HG03354 (cell line): ENCODE measurements at regions not wholly inside any gene's neighbourhood (a gene's known extent, or its start where the extent isn't known, plus 50 kb on each side); places are given as distances from the start of the nearest gene placed in this dataset.

ENCODE experiments used
- ATAC-seq: cut with Tn5 transposase; IDR thresholded peaks from one replicate; pipeline ENCODE4 v1.9.1; 2021; ENCODE audit warnings: mild to moderate bottlenecking; ENCODE audit not compliant: unreplicated experiment, poor library complexity, severe bottlenecking

DNA sequence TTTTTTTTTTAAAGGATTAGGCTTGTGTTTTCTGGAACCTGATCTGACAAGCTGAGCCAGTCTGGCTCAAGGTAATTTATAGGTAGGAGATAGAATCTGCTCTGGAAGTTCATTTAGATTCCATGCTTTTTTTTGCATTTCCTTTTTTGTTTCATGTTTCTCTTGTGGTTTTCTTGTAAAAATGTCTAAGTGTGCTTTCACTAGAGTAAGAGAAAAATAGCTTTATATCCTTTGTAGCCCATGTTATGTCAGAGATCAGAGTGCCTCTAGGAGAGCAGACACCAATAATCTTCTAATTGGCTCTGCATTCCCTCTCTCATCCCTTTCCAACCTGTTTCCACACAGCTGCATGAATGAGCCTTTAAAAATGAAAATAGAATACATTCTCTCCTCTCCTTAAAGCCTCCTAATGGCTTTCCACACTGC lies 389.8 kb upstream of the KCNMB2 start:
- no peak for ATAC-seq

DNA sequence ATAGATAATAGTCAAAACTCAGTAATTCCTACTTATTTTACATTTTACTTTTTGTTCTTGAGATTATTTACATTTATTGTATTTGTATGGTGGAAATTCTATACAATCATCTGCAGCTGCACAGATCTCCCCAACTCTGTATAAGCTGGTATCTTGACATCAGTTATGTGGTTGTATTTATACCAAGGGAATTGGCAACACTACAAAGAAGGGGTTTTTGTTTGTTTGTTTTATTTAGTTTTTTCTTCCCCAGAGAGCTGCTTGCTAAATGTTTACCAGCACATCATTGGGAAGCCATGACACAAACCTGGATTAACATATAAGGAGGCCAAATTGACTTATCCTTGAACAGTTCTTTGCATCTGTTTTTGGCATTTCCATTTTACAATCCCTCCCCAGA lies 389.2 kb upstream of the KCNMB2 start:
- ATAC-seq = no peak

DNA sequence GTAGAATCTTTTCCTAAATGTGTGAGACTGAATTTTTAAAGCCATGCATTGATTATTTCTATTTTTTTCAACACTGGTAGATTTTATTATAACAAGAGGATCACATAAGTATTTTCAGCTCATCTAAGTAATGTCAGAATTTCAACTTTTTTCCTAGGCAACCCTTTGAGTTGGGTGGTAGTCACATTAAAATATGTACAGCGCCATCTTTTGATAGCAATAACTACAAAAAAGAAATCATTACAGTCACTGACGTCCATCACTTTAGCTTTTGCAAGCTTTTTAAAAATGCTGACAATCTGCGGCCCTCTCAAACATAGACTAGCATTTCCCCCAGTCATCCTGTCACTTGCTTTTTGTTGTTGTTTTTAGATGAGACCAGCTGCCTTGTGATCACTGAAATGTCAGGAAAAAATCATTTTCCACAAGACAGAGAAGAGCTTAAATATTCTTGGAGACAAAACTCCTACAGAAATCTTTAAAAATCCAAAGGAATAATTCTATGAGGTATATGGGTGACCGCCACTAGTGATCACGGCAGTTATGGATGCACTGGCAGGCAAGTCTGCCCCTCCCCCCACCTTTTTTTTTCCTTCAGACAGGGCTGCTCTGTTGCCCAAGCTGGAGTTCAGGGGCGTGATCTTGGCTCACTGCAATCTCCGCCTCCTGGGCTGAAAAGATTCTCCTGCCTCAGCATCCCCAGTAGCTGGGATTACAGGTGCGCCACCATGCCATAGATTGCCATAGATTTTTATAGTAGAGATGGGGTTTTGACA lies 384.0 kb upstream of the KCNMB2 start:
- ATAC-seq = no peak

DNA sequence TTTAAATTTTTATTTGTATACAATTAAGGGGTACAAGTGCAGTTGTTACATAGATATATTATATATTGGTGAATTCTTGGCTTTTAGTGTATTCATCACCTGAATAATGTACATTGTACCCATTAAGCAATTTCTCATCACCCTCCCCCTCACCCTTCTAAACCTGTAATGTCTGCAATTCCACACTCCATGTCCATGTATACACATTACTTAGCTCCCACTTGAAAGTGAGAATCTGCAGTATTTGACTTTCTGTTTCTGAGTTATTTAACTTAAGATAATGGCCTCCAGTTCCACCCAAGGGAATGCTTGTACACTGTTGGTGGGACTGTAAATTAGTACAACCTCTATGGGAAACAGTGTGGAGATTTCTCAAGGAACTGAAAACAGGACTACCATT lies 383.2 kb upstream of the KCNMB2 start:
- ATAC-seq = no peak

DNA sequence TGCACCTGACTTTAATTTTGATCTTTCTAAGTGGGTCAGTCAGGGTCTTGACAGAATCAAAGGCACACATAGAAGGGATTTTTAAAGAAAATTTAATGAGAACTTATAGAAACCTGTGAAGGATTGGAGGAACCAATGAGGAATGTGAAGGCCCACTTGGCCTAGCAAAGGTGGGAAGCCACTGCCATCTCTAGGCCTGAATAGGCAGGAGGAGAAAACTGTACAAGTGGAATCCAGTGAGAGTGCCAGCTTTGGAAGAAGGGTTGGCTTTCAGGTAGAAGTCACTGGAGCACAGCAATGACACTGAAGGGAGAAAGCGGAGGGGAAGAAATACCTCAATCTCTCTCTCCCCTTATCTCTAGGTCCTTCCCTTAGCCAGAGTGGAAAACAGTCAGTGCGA lies 380.7 kb upstream of the KCNMB2 start:
- no peak for ATAC-seq

DNA sequence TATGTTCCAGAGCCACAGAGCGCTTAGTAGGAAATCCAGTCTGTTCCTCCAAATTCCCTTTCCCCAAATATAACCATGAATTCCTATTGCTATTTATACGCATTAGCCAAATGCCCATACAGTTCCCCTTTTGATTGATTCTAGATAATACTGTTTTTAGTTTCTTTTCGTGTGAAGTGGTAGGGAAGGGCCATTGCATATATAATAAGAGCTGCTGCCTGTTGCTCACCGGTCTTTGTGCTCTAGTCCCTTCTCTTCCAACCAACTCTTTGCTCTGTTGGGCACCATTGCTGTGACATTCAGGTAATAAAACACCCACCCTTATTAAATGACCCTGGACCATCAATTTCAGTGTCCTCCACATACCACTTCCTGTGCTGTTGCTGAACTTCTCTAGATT lies 379.9 kb upstream of the KCNMB2 start:
- no peak for ATAC-seq

DNA sequence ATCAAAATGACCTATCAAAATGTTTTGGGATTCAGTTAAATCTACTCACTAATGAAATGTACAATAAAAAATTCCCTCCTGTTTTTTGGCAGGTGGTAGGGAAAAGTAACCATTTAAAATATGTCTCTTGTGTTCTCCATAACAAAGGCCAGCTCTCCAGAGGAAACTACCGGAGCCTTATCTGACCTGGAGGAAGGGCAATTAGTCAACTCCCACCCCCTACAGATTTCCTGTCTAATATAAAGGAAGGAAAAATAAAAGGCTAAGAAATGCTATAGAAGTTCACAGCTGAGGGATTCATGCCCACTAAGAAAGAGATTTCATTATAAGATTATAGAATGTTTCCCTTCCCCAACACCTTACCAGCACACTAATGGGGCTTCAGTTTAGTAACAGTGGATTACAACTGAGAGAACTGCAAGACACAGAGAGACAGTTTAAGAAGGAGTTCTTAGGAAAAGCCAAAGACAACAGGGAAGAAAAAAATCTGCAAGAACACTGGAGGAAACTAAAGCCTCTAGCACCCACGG lies 376.5 kb upstream of the KCNMB2 start:
- ATAC-seq = no peak

DNA sequence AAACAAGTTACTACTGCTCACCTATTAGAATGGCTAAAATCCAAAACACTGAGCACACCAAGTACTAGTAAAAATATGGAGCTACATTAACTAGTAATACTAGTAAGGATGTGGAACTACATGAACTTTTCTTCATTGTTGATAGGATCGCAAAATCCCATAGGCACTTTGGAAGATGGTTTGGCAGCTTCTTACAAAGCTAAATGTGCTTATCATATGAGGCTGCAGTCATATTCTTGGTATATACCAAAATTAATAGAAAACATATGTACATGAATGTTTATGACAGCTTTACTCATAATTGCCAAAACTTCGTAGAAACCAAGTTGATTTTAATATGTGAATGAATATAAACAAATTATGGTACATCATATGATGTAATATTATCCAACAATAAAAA lies 366.8 kb upstream of the KCNMB2 start:
- ATAC-seq = no peak

DNA sequence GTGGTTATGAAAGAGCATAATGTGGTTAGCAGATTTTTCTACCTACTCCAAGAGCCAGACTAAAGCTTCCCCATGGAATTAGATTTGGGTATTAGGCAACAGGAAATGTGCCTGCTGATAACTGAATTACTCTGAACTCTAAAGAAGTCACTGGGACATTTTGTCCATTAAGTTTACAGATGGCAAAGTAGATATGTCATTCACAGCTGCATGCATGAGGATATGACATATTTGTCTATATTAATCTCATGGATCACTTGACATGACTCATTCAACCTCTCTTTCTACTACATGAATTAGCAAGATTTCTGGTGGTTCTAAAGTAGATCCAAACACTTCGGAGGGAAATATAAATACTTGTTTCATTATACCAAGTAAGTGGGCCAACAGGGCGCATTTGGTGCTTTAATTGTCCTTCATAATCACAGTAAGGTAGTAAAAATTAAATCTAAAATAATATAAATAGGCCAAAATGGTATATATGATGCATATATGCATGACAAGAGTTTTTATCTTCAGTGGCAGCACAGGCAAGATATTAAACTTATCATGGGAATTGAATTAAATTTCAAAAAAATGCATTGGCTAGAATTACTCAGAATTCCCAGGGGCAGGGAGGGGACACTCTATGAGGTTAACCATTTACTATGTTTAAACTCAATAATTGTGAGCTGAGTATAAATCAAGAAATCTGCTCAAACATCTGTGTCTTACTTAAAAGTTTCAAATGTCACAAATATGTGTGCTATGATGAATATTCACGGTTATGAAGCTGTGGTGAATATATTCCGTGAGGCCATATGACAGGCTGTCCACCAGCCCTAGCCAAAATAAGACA lies 365.3 kb upstream of the KCNMB2 start:
- ATAC-seq = no peak

DNA sequence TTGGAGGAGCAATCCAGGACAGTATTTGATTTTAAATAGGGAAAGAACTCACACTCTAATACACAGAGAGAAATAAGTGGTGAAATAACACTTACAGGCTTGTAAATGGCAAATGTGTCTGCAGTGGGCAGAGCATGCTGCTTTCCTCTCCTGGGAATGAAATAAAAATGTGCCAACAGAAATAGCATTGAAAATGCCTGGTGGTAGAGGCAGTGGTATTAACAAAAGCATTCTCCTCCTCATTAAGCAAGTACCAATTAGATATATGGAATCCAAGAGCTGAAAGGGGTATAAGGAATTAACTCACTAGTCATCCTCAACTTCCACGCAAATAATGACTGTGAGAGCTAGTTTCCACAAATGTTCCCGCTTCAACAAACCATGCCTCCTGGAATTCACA lies 364.1 kb upstream of the KCNMB2 start:
- no peak for ATAC-seq

DNA sequence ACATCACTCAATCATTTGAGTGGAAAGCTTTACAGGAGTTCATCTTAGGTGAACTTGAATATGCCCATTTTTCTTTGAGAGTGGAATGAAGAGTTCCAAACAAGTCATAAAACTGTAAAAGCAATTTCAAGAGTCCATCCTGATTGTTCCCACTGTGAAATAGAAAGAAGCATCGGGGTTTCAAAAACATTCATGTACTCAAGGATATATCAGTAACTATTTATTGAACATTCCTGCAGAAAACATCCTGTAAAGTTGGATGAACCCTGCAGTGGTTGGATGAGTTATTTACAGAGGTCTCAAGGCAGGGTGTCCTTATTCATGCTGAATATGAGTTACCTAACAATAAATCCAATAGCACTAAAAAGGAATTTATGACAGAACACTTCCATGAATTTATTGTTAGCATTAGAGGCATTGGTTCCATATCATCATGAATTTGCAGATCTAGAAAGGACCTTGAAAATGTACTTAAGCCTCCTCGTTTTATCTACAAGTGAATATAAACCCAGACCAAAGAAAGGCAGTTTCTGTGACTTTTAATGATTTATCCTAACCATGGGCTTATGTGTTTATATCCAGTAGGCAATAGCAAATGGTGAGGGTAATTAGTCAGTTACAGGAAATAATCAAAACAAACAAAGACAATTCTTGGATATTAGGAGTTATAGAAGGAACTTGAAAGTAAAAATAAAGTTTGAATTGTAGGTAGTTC lies 361.9 kb upstream of the KCNMB2 start:
- no peak for ATAC-seq

DNA sequence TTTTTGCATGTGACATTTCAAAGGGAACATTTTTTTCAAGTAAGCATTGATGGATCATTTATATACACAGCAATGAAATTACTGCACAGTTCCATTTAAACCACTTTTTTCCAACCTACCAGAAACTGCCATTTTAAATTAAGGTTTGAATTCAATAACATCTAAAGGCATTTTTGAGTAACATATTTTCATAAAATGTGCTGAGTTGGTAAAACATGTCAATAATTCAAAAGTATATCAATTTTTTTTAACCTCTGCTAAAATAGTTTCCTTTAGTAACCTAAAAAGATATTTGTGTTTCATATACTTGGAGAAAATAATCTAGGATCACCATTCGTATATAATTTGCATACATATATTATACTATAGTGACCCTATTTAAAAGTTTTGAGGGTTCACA lies 355.1 kb upstream of the KCNMB2 start:
- no peak for ATAC-seq

DNA sequence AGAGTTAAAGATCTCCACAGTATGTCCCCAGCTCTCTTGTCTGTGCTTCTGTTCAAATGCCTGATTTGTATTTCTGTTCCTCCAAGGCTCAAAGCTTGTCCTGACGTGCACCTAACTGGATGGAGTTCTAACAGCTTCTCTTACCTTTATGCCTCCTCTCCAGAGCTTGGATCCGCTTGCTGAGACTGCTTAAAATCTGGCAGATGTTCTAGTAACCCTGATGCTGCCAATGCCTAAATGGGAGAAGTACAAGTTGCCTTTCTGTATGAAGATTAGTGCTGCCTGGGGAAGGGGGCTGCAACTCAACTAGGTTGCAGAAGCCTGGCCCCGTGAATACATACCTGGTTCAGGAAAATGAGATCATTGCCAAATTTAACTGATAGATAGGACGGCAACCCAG lies 354.5 kb upstream of the KCNMB2 start:
- ATAC-seq = no peak

DNA sequence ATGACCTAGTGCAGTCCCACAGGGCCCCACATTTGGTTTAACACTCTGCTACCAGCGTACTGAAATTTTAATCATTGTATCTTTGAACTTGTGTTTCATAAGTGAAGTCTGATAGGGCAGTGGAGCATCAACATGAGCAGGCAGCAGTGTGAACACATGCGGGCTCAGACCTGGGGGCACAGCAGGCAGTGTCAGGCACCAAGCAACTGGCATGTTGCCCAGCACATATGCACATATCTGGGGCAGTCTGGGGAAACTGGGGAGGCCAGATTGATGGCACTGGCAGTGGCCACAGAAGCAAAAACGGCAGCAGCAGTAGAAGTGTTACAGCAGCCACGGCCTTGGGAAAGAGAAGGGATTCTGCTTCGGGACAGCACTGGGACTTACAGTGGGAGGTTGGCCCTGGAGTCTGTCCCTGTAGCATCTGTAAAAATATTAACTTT lies 353.9 kb upstream of the KCNMB2 start:
- no peak for ATAC-seq

DNA sequence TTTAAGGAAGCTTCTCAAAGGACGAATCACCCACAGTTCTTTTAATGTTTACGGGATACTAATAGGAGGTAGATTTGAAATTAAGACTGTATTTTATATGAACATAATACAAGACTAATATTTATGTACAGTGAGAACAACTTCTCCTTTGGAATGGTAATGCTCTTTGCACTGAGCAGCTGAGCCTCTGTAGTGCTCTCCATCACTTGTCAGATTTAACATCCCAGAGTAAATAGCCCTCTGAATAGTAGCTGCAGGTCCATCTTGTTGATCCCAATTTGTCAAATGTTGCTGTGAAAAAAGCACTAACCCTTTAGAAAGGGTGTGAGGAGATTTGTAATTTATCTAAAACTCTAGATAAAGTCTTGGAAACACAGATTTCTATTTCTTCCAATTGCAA lies 351.4 kb upstream of the KCNMB2 start:
- ATAC-seq = no peak

DNA sequence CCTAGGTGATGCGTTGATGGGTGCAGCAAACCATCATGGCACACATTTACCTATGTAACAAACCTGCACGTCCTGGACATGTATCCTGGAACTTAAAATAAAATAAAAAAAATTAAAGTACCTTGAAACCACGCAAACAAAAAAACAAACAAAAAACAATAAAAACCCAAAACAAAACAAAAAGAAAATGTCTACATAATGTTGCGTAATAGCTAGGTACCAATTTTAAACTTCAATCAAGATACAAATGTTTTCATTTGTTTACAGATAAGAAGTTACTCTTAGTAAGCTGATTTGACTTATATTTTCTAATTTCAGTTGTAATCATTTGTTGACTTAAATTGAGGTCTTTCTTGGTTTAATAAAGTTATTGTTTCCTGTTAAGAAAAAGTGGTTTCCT lies 349.6 kb upstream of the KCNMB2 start:
- ATAC-seq = no peak

DNA sequence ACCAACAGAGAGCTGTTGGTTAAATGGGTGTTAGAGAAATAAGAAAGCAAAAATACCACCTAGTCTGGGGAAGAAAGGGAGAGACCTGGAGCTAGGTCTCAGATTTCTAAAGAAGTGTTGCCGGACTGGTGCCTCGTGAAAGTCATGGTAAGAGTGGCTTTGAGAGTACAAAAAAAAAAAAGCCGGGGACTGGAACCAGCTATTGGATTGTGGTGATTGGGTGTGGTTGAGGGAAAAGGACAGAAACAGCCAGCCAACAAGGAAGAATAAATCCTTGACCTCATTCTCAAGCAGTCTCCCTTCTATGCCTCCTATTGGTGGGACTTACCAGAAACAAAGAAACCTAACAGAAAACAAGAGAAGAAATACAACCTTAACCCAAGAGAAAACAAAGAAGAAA lies 346.4 kb upstream of the KCNMB2 start:
- ATAC-seq = no peak

DNA sequence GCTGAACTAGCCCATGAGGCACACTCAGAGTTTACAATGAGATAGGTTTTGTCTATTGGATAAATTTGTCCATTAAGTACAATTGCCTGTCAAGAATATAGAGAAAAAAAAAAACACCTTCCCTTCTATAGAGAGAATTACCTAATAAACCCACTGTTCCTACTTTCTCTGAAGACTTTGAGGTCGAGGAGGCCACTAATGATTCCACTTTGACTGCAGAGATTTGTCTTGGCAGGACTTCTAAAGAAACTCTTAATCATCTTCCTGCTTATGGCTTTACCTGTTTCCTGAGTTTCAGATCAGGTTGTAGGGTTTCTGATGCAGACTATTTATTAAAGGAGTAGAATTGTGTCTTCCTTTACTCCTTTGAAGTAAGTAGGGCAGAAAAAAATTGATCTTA lies 342.4 kb upstream of the KCNMB2 start:
- ATAC-seq = no peak

DNA sequence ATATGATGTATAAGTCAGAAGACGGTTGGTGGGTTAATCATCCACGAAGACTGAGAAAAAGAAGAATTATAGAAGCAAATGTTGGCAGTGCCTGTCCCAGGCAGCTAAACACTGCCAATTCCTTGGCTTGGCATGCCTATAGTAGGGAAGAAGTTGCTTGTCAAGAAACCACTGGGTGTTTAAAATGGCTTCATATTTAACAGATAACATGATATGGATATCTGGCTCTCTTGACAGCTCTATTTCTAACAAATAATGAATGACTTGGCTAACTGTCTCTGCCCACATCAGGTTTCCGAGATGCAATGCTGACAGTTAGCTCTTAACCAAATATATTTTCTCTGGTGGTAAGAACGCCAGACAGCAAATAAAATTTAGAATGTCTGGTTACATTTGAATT lies 341.7 kb upstream of the KCNMB2 start:
- ATAC-seq = no peak

DNA sequence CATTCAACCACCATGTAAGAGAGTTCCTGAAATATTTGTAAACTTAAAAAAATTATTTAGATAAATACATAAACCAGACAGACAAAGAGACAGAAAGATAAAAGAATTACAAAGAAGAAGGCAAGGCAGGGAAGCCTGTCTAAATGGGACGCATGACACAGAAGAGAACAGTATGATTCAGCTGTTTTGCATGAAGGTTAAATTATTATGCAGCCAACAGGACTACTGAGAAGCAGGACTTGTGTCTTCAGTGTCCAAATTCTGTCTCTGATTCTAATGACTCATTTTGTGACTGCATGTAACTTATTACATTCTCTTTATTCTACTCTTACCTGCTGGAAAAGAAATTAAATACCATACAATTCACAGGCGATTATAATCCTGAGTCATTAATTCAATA lies 340.4 kb upstream of the KCNMB2 start:
- peak; percentile 93 for ATAC-seq
